NCI-H446 treated with DMSO at 0.1 percent for 48 hours (cell line): ENCODE measurements at regions not wholly inside any gene's neighbourhood (a gene's known extent, or its start where the extent isn't known, plus 50 kb on each side); places are given as distances from the start of the nearest gene placed in this dataset.

Experiments used
- DNase-seq: peaks from one replicate; lab custom pipeline; 2025; lab: John Stamatoyannopoulos, UW

DNA sequence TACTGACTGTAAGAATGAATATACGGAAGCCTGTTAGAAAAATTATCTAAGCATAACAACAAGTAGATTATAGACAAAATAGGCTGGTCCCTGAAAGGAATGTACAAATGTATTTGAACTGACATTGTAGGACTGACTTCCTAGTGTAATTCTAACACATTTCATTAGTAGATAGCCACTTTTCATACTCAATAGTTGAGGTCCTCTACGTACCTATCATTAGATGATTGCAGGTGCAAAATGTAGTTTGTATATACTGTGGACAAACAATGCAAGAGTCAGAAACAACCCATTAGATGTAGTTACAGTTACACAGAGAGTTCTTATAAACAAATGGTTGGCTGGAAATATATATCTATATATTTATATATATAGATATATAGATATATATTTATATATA is 402.3 kb upstream of the SLITRK6 start:
- no peak for DNase-seq

DNA sequence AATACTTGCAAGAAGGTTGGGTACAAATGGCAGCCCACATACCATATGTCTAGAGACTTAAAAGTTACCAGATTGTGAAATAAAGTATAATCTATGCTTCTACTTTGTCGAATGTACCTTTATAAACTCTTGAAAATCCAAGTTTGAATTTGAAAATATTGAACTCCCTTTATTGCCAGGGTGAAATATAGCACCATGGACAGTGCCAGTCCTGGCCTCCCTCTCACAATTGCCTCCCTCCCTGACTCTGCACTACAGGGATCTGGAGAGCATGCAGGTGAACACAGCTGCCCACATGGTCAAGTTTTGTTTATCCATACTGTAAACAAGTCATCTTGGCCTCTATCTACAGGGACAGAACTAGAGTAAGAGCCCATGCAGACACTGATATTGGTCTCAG is 394.1 kb upstream of the SLITRK6 start:
- no peak for DNase-seq

- no peak for DNase-seq
Observed at GRCh38 chr13:86188170-86188569, 389.0 kb upstream of the SLITRK6 start.

DNA sequence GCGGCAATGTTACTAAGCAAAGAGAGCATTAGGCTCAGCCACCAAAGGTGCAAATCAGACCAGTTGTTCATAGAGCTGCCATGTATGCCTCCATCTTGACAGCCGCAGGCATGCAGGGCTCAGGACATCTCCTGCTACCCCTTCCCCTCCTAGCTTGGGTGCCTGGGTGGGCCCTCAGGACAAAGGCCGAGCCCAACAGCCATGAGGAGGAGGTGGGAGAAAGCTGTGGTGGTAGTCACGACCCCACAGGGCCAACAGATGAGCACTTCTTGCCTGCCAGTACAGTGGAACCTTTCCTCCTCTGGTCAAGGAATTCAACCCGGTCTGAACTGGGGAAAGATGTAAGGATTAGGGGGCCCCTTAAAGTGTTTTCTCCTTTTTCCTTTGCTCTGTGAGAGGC is 386.4 kb upstream of the SLITRK6 start:
- no peak for DNase-seq

DNA sequence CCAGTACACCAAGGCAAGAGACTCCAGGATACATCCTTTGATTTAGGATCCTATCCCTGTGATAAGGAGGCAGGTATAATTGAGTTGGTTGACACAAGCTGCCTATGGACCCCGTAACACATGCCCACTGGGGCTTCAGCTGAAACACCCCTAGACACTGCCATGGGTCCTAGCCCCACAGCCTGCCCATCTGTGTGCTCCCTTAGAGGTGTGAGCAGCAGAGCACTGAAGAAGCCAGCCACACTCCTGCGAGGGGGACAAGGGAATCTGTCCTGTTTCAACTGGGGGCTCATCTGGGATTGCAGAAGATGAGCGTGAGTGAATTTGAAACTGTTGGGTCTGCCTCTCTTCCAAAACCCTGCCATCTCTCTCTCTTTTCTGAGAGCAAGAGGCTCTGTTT is 385.9 kb upstream of the SLITRK6 start:
- DNase-seq, result no peak

DNA sequence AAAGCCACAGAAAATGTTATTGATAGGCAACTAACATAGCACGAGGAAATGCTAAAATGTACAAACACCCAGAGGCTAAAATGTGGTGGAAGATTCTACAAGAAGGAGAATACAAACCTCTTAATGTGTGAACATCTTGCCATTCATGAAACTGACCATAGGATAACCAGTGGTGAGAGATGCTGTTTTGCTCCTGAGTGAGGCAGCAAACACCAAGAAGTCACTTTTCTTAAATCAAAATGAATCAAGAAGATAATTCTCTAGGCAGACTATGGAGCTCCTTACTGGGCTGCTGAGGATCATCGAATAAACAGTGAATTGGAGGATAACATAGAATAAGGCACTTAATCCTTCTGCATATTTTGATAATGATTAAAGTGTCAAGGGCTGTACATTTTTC is 375.4 kb upstream of the SLITRK6 start:
- DNase-seq, result no peak

DNA sequence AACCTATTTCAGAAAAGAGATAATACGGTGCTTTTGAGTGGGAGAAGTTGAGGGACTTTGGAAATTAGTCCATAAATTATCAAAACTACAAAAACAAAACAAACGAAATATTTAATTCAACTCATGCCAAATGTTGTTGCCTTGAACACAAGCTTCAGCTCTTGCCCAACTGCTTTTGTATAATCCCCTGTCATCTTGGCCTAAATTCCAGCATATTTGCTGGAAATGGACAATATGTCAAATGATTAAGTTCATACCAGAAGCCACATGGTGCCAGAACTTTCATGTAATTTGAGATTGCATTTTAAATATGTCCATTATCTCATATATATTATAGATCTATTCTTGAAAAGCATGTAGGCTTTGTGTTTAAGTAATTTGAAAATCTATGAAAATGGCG is 373.7 kb upstream of the SLITRK6 start:
- no peak for DNase-seq

- DNase-seq, result no peak
Observed at GRCh38 chr13:86161257-86161656, 362.0 kb upstream of the SLITRK6 start.

DNA sequence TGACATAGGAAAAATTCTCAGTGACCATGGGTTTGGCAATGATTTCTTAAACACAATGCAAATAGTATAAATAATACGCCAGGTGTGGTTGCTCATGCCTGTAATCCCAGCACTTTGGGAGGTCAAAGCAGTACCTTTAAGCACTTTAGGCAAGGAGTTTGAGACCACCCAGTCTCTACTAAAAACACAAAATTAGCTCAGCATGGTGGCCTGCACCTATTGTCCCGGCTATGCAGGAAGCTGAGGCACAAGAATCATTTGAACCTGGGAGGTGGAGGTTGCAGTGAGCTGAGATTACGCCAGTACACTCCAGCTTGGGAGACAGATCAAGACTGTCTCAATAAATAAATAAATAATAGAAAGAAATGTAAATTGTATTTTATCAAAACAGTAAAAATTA is 356.5 kb upstream of the SLITRK6 start:
- DNase-seq, result no peak

- no peak for DNase-seq
Observed at GRCh38 chr13:86142080-86142479, 342.9 kb upstream of the SLITRK6 start.

- no peak for DNase-seq
Observed at GRCh38 chr13:86135856-86136255, 336.6 kb upstream of the SLITRK6 start.

GRCh38 chr13:86121881-86122280 is 322.7 kb upstream of the SLITRK6 start:
- DNase-seq, result no peak

DNA sequence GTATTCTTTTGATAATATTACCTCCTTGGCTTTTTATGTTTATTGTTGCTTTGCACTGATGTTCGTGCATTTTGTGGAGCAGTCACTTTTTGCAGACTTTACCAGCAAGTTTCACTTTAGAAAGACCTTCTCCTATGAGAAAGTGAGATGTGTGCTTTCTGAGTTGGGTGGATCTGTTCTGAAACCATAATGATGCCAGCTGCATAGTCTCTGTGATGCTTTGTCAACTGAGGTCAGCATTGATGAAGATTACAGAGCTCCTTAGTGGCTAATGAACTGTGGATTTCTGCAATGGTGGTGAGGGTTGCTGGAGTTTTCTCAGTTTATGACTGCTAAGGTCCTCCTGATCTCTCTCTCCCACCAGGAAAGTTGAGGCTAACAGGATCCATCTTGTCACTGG is 309.9 kb upstream of the SLITRK6 start:
- no peak for DNase-seq

- DNase-seq, result no peak
Observed at GRCh38 chr13:86108334-86108733, 309.1 kb upstream of the SLITRK6 start.

- DNase-seq, result no peak
Observed at GRCh38 chr13:86098511-86098910, 299.3 kb upstream of the SLITRK6 start.

DNA sequence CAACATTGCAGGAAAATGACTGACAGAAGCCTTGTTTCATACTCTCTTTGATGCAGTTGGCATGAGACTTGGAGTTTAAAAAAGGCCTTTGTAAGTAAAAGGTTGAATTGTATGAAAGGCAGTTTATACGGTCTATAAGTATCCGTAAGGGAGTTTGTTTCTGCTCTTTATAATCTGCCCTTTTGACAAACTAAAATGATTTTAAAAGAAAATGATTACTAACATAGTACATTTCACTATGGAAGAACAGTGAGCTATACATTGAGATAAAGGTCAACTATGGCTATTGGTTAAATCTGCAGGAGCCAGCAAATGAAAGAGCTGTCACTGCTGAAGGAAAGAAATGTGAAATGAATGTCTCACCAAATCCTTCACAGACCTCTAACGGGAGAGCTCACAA is 296.1 kb upstream of the SLITRK6 start:
- no peak for DNase-seq

- DNase-seq, result no peak
Observed at GRCh38 chr13:86090181-86090580, 291.0 kb upstream of the SLITRK6 start.

- no peak for DNase-seq
Observed at GRCh38 chr13:86087244-86087643, 288.0 kb upstream of the SLITRK6 start.

GRCh38 chr13:86085890-86086289 is 286.7 kb upstream of the SLITRK6 start:
- DNase-seq, result no peak

- no peak for DNase-seq
Observed at GRCh38 chr13:86082121-86082520, 282.9 kb upstream of the SLITRK6 start.

DNA sequence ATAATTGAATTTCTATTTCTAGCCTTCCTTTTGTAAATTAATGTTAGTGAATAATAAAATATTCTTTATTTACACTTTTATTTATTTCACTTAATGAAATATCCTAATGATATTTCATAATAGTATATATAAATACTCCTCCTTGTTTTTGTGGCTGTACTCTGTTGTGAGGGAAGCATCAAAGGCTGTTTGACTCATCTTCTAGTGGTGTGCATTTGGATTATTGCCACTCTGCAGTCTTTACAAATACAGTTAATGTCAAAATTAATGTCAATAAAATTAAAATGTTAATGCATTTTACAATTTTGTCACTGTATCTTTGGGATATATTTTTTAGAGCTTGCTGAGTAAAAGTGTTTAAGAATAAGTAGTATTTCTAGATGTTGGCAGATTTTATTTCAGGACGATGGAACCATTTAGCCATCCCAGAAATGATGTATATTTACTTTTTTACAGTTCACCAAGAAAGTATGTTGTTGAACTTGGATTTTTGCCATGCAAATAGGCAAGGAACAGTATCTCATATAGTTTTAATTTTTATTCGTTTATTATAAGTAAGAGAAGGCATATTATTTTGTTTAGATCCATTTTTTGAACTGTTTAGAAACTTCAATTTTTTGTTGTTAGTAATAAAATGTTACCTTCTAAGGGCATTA is 281.2 kb upstream of the SLITRK6 start:
- DNase-seq, result no peak

GRCh38 chr13:86066611-86067365 is 267.6 kb upstream of the SLITRK6 start:
- no peak for DNase-seq

GRCh38 chr13:86052141-86052540 is 252.9 kb upstream of the SLITRK6 start:
- DNase-seq, result no peak
